HT1080 (cell line): ENCODE measurements at regions not wholly inside any gene's neighbourhood (a gene's known extent, or its start where the extent isn't known, plus 50 kb on each side); places are given as distances from the start of the nearest gene placed in this dataset.
"Not testable (repeated sequence)": the region's sequence is repeated elsewhere in the genome, so short reads cannot be mapped to it uniquely, and the experiment has no call there.

Experiments
- DNase-seq: peaks from one replicate; pipeline ENCODE4 v3.0.0-alpha.2; 2015; ENCODE audit warnings: low read depth

DNA sequence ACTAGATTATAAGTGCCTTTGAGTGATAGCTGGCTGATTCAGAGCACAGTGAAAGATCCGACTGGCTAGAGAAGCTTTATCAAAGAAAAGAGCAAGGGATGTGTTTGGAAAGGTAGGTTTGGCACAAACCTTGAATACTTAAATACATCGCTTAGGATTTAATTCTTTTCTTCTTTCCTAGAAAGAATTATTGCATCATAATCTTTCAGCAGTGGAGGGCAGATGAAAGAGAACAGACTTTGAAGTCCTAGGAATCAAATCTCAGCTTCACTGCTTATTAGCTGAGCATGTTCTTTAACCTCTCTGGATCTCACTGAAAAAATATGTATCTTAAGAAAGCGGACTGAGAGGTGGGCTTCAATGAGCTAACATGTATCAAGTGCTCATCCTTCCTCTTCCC, 122.8 kb downstream of the ZNF365 start:
- no peak for DNase-seq

- DNase-seq: no peak
These were observed 124.1 kb downstream of the ZNF365 start for GRCh38 chr10:62498271-62498670.

DNA sequence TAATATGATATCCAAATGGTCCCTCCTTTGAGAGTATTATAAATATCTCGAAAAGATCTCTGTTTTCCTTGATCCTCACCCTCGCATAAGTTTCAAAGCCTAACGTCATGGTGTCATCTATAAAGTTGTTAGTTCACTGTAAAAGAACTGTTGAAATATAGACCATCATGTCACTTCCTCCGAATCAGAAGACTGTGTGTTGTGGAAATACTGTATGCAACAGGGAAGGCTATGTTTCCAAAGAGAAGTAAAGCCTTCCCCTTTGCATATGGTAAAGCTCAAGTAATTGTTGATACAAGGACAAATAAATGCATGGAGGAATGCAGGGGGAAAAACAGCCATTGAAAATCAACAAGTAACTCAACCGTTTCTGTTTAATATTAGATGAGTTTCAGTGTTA, 125.9 kb downstream of the ZNF365 start:
- not testable (repeated sequence) for DNase-seq

- no peak for DNase-seq
These were observed 127.4 kb downstream of the ZNF365 start for GRCh38 chr10:62501547-62501946.

DNA sequence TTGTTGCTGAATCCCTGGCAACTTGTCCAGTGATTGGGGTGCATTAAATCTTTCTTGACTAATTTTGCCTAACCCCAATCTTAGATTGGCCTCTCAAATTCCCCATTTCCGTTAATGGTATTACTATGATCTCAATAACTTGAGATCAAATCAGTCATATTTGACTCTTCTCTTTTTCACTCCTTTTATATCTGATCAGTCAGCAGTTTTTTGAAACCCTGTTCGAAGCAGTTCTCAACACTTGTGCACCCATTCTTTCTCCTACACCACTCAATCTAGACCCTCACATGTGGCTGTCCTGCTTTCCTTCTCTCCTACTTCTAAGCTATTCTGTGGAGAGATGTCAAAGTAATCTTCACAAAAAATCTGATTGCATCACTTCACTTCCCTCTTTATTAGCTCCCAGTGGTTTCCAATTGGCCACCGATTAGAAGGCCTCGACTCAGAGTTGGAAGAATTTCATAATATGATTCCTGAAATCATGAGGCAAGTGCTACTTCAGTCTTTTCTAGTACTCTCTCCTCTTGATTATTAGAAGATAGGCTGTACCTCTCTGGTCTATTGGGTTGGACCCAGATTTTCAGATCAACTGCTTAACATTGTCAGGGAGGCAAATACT, 128.9 kb downstream of the ZNF365 start:
- no peak for DNase-seq

- DNase-seq: no peak
These were observed 129.7 kb downstream of the ZNF365 start for GRCh38 chr10:62503872-62504271.

- no peak for DNase-seq
These were observed 132.2 kb downstream of the ZNF365 start for GRCh38 chr10:62506371-62506770.

DNA sequence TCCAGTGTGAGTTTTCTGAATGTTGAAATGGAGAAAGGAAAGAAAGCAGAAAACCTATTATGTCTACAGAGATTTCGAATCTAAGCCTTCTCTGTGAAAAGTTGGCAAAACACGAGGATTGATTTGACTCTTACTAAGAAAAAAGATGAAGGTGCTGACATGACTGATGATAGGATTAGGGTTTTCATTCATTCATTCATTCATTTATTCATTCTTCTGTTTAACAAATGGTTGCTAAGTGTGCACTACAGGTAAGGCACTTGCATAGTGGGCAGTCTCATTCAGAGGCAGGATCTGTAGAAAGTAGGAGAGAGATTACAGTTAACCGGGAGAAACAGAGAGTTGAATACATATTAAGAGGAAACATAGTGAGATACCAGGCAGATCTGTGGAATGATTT, 137.1 kb downstream of the ZNF365 start:
- DNase-seq: no peak

DNA sequence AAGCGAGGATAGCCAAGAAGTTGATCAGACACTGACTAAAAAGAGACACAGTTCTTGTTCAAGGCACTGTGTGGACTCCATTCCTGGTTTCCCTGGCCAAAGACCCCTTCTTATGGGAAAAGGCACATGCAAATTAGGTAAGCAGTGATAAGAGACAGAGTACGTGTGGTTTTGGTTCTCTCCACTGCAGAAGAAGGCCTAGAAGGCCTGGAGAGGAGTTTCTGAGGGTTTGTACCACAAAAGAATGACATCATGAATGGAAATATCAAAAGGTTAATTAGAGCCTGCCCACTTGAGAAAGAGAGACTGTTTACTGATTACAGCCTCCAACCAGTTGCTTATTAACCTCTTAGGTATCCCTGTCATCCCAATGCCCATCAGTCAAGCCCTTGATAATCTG, 137.5 kb downstream of the ZNF365 start:
- no peak for DNase-seq

DNA sequence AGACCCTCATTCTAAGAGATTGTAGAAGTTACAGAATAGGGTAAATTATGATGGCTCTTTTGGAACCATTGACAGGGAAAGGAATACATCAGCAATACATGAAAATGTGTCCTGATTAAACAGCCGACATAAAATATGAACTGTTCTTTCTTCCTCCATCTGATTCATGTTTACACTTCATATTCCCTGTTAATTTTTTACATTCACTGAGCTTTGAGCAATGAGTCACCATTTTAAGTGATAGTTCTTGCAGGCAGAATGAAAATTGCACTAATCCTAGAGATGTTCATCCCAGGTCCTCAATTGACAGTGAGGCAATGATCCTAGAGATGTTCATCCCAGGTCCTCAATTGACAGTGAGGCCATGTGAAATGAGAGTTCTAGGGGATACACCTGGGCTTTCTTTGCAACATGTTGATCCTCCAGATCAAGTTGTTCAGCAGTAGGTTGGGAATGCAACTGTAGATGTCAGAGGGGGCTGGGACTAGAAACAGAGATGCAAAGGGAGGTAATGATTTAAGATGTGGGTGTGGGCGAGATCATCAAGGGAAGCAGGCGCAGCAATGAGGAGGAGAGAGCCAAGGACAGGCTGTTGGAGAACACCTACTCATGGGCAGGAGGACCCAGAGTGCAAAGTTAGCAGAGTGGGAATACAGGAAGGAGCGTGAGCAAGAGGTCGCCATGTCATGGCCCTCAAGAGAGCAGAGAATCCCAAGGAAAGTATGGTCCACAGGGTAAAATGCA, 138.7 kb downstream of the ZNF365 start:
- peak; percentile 32 for DNase-seq

- no peak for DNase-seq
These were observed 140.0 kb downstream of the ZNF365 start for GRCh38 chr10:62514079-62514693.

DNA sequence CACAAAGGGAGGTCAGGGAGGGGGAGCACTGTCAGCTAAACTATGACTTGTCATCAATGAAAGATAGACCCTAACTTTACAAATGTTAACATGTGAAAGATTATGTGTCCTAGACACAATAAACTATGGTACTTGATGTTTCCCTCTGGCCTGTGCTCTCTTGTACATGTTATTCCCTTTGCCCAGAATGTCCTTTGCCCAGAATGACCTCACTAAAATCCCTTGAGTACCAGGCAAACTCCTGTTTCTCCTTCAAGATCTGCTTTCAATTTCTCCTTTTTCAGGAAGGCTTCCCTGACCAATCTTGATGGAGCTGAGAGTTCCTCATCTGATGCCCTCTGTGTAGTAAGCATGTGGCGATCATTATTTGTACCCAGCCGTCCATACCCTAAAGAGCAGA, 143.1 kb downstream of the ZNF365 start:
- no peak for DNase-seq

GRCh38 chr10:62527019-62527827, 153.1 kb downstream of the ZNF365 start:
- DNase-seq: no peak

DNA sequence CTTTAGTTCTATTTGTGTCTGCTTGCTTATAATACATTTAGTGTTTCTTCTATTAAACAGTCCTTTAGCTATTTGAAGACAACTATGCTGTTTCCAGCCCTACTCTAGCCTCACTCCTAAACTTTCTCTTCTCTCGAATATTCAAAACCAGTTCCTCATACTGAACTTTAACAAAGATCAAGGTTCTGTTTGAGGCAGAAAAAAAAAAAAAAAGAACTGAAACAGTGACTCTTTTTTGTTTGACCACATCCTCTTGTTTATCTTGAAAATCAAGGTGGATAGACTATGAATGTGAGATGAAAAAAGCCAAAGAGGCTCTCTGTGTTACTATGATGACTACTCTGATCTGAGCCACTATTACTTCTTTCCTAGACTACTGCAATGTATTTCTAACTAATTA, 154.3 kb downstream of the ZNF365 start:
- peak; percentile 45 for DNase-seq

DNA sequence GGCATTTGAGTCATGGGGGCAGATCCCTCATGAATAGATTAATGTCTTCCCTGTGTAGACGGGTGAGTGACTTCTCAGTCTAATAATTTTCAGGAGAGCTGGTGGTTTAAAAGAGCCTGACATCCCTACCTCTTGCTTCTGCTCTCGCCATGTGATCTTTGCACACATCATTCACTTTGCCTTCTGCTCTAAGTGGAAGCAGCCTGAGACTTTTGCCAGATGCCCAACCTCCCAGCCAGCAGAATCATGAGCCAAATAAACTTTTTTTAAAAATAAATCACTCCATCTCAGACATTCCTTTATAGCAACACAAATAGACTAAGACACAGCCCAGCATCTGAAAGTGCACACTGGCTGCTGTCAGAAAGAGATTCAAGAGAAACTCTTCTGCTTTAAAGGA, 155.2 kb downstream of the ZNF365 start:
- DNase-seq: no peak

- no peak for DNase-seq
These were observed 159.9 kb downstream of the ZNF365 start for GRCh38 chr10:62534031-62534430.

- DNase-seq: no peak
These were observed 164.4 kb downstream of the ZNF365 start for GRCh38 chr10:62538606-62539005.

DNA sequence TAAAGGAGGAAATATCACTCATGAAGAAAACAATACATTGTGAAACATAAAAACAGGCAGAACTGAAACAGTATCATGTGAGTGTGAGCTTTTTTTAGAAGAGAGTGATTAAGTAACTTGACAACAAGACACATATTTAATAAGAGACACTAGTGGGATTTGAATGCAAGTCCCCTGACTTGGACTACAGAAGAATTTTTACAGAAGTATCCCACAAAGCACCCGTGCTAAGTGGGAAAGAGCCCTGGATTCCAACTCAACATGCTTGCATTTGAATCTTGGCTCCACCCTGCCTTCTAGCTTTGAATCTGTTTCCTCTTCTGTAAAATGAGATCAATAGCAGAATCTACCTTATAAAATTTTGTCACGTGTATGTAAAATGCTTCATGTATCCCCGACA, 166.2 kb downstream of the ZNF365 start:
- no peak for DNase-seq

- DNase-seq: no peak
These were observed 167.6 kb downstream of the ZNF365 start for GRCh38 chr10:62541811-62542210.

DNA sequence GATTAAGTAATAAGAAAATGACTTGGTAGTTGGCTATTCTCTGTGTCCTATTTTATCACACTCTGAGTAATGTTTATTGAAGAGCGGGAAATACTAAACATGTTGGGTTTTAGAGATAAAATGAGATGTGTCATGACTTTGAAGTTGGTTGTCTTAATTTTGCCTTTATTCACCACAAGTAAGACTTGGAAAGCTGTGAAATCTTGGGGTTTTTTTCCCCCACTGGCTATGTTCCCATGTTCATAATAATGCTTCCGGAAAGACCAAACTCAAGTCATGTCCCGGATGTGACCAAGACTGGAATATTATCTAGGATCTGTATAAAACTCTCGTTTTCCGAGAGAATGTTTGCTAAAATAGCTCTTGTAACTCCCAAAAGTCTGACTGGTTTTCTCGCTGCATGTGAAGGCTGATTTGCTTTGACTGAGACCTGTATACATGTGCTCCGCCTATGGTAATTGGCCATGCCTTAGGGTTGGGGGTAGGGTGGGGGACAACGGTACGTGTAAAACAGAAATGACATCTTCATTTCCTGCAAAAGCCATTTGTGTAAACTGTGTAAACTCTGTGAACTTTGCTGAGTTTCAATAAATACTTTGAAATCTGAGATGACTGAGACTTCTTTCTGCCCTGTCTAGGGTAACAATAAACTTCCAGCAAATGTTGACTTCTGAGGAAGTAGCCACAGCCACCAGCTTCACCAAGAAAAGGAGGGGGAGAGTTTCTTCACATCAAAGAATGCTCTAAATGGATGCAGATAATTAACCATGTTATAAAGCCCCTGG, 169.6 kb downstream of the ZNF365 start:
- DNase-seq: no peak
